GM12891 (cell line): ENCODE measurements at regions not wholly inside any gene's neighbourhood (a gene's known extent, or its start where the extent isn't known, plus 50 kb on each side); places are given as distances from the start of the nearest gene placed in this dataset.

Experiments
- DNase-seq: peaks from one replicate; pipeline ENCODE4 v3.0.0; 2011; ENCODE audit warnings: low spot score; ENCODE audit not compliant: insufficient read length
- FAIRE-seq: peaks from 2 replicates; lab custom pipeline; 2011; peaks lifted over from hg19 to GRCh38; lab: Jason Lieb, UNC
- PAX5 ChIP-seq: IDR thresholded peaks from 2 replicates; pipeline ENCODE4 v1.6.1; 2011; ENCODE audit warnings: low read length, moderate library complexity, mild to moderate bottlenecking; ENCODE audit not compliant: insufficient read depth, severe bottlenecking
- POLR2A ChIP-seq: IDR thresholded peaks from 2 replicates; pipeline ENCODE4 v1.6.1; 2011; ENCODE audit warnings: low read depth, low read length, control low read depth
- POLR2AphosphoS5 ChIP-seq: IDR thresholded peaks from 2 replicates; pipeline ENCODE4 v1.6.1; 2011; ENCODE audit warnings: low read depth, low read length, control low read depth
- POU2F2 ChIP-seq: IDR thresholded peaks from 2 replicates; pipeline ENCODE4 v1.6.1; 2011; ENCODE audit warnings: low read depth, mild to moderate bottlenecking, control low read depth, low read length, moderate library complexity
- SPI1 ChIP-seq: IDR thresholded peaks from 2 replicates; pipeline ENCODE4 v1.6.1; 2011; ENCODE audit warnings: low read depth, low read length, control low read depth
- TAF1 ChIP-seq: IDR thresholded peaks from 2 replicates; pipeline ENCODE4 v1.6.1; 2011; ENCODE audit warnings: low read depth, low read length, control low read depth

DNA sequence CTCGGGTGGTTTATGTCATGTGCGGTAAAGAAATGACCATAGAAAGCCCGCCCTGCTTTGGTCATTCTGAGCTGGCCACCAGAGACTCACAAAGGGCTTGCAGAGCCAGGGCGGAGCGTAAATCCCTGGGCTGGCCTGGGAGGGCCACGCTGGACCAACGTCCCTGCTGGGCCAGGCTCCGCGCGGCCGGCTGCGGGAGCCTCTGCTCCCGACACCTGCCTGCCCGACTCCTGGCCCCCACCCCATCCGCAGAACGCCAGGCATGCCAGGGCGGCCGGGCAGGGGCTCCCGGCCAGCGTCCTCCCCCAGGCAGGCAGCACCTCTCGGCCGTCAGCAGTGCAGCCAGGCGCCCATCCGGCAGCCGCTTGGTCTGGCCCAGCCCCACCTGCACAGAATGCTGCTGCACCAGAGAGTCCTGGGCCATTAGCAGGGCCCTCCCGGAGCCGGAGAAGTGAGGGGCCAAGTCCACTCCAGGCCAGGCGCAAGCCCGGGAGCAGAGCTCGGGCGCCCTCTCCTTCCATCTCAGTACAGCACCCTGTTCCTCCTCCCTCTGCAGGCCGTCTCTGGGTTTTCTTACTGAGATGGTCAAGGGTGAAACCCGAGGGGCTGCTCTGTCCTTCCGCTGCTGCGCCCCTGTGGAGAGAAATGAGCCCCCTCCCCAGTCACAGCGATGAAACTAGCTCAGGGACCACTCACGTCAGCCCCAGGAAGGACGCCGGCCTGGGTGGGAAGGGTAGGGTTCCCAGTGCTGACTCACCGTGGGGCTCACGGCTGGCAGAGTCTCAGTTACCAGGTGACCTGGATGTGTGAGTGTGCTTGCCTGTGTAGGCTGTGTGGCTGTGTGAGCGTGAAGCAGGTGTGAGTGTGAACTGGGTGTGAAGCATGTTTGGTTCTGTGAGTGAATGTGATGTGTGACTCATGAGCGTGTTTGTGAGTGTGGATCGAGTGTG, 83.3 kb downstream of the PTGR3 start:
- FAIRE-seq = peak; percentile 45
- no peak for TF ChIP-seq POU2F2
- TF ChIP-seq POLR2A = no peak
- no peak for TF ChIP-seq PAX5
- no peak for TF ChIP-seq POLR2AphosphoS5
- no peak for TF ChIP-seq SPI1
- TF ChIP-seq TAF1 = no peak

GRCh38 chr18:75124991-75125381, 84.0 kb downstream of the PTGR3 start:
- no peak for FAIRE-seq
- no peak for DNase-seq
- TF ChIP-seq POU2F2 = no peak
- TF ChIP-seq SPI1 = no peak

More for the DNA sequence above, 83.3 kb downstream of the PTGR3 start:
- DNase-seq = no peak

GRCh38 chr18:75124551-75124950, 84.4 kb downstream of the PTGR3 start:
- FAIRE-seq = no peak
- TF ChIP-seq TAF1 (no peak), POLR2A (no peak), POLR2AphosphoS5 (no peak), POU2F2 (no peak), PAX5 (no peak), SPI1 (no peak)

DNA sequence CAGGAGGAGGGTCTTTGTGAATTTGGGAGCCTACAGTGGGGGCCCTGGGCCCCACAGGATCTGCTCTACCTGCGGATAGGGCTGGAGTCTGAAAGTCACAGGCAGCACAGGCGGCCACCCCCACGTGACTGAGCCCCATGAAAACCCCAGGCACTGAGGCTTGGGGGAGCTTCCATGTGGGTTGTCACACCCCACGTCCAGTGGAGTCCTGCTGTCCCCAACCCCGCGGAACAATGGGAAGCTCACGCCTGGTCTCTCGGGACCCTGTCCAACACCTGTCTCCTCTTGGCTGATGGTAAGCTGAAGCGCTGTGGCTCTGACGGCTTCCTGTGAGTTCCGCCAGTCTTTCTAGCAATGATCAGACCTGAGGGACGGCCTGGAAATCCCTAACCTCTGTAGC, 85.8 kb downstream of the PTGR3 start:
- FAIRE-seq (no peak), DNase-seq (no peak)
- no peak for TF ChIP-seq PAX5

More at GRCh38 chr18:75124551-75124950, 84.4 kb downstream of the PTGR3 start:
- no peak for DNase-seq

DNA sequence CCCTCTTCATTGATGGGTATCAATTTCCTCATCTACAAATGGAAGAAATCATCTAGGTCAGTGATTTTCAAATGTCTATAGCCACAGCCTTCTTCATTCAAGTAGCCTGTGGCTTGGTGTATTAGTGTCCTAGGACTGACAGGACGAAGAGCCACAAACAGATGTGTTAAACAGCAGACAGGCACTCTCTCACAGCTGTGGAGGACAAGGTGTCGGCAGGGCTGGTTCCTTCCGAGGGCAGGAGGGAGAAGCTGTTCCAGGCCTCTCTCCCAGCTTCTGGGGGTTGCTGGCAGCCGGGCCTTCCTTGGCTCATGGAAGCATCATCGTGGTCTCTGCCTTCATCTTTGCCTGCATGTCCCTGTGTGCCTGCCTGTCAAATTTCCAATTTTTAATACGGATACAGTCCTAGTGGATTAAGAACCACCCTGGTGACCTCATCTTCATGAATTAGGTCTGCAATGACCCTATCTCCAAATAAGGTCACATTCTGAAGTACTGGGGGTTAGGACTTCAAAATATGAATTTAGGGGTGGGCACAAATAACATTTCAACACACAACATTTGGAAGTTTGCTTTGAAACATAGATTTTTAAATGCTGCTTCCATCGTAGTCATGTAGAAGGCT, 86.5 kb downstream of the PTGR3 start:
- DNase-seq = no peak
- TF ChIP-seq SPI1 (no peak), POLR2AphosphoS5 (no peak), POU2F2 (no peak), POLR2A (no peak), PAX5 (no peak), TAF1 (no peak)
- FAIRE-seq = no peak

GRCh38 chr18:75121266-75121665, 87.7 kb downstream of the PTGR3 start:
- no peak for TF ChIP-seq POU2F2
- TF ChIP-seq TAF1 = no peak
- DNase-seq (no peak), FAIRE-seq (no peak)

GRCh38 chr18:75120521-75120920, 88.4 kb downstream of the PTGR3 start:
- FAIRE-seq = no peak
- DNase-seq = no peak
- TF ChIP-seq TAF1 (no peak), PAX5 (no peak), POLR2A (no peak), POU2F2 (no peak), POLR2AphosphoS5 (no peak)

GRCh38 chr18:75116809-75117208, 92.1 kb downstream of the PTGR3 start:
- FAIRE-seq = no peak
- no peak for DNase-seq

DNA sequence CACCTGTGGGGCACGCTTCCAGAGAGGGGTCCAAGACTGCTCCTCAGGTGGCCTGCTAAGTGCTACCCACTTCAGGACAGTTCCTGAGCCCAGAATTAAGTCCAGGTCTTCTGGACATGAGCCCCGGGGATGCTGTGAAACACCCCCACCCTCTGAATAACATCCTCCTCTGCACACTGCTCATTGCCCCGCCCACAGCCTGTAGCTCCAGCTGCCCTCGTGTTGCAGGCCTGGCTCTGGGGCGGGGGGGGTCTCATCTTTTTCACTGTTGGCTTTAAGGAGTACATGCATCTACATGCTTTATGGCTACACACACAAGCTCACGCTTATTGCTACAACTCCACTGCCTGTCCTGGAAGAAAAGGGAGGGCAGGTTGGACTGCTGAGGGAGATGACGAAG, 92.8 kb downstream of the PTGR3 start:
- FAIRE-seq = no peak
- TF ChIP-seq POLR2AphosphoS5 (no peak), PAX5 (no peak), SPI1 (no peak)
- DNase-seq = no peak

More at GRCh38 chr18:75116809-75117208, 92.1 kb downstream of the PTGR3 start:
- TF ChIP-seq POLR2AphosphoS5 (no peak), POLR2A (no peak), TAF1 (no peak), SPI1 (no peak)

- no peak for TF ChIP-seq POU2F2
- no peak for TF ChIP-seq PAX5
- TF ChIP-seq TAF1 = no peak
- TF ChIP-seq POLR2A = no peak
- no peak for TF ChIP-seq SPI1
- TF ChIP-seq POLR2AphosphoS5 = no peak
- DNase-seq = no peak
Observed at GRCh38 chr18:75115514-75115913, 93.4 kb downstream of the PTGR3 start.

More at GRCh38 chr18:75115514-75115913, 93.4 kb downstream of the PTGR3 start:
- FAIRE-seq = no peak
